Panc1 (cell line): ENCODE measurements at regions not wholly inside any gene's neighbourhood (a gene's known extent, or its start where the extent isn't known, plus 50 kb on each side); places are given as distances from the start of the nearest gene placed in this dataset.

Experiments used
- ATAC-seq: fragments of 200-7000 bp; cut with Tn5 transposase; 2 replicates; pipeline ENCODE4 v1.9.1; 2020; ENCODE audit warnings: mild to moderate bottlenecking, moderate library complexity
- BruUV-seq: library from RNA; stranded (reverse); fragments of 400-500 nt; replicated peaks from 2 replicates; lab custom pipeline; 2021; lab: Mats Ljungman, UMichigan
- CTCF ChIA-PET: fragments of 300-600 bp; sonication (Branson Sonifier 250); formaldehyde crosslinking; loops from one replicate; lab custom pipeline; 2022; ENCODE audit warnings: antibody characterized with exemption; lab: Charles Lee
- POLR2A ChIA-PET: fragments of 300-600 bp; sonication (Branson Sonifier 250); formaldehyde crosslinking; loops from one replicate; lab custom pipeline; 2022; ENCODE audit warnings: antibody characterized with exemption; lab: Charles Lee
- DNase-seq: peaks from one replicate; pipeline ENCODE4 v3.0.0-alpha.2; 2010; ENCODE audit warnings: low read depth, low spot score
- H3K27ac ChIP-seq: 2 replicates; pipeline ENCODE4 v1.5.1; 2011; ENCODE audit warnings: mild to moderate bottlenecking, low read length, inconsistent platforms
- H3K27me3 ChIP-seq: fragments of 200-500 bp; sonication (Bioruptor generic); 2 replicates; pipeline ENCODE4 v1.6.0; 2014; ENCODE audit warnings: low read length, inconsistent platforms; ENCODE audit not compliant: control insufficient read depth, insufficient read depth
- H3K36me3 ChIP-seq: fragments of 200-500 bp; sonication (Bioruptor generic); 2 replicates; pipeline ENCODE4 v1.5.1; 2014; ENCODE audit warnings: inconsistent platforms, mild to moderate bottlenecking, low read length, moderate library complexity; ENCODE audit not compliant: control insufficient read depth, insufficient read depth
- H3K4me1 ChIP-seq: 2 replicates; pipeline ENCODE4 v1.5.1; 2011; ENCODE audit warnings: inconsistent platforms, mild to moderate bottlenecking, low read length, moderate library complexity; ENCODE audit not compliant: control insufficient read depth, insufficient read depth
- H3K4me3 ChIP-seq, 2 experiments: 2 replicates each; pipeline ENCODE4 v1.5.1; 2011 to 2012; ENCODE audit warnings: low read depth in 2 of 2, low read length in 2 of 2, mild to moderate bottlenecking in 2 of 2, inconsistent platforms in 1 of 2, moderate library complexity in 1 of 2
- H3K9me3 ChIP-seq: fragments of 200-500 bp; sonication (Bioruptor generic); 2 replicates; pipeline ENCODE4 v1.5.1; 2014; ENCODE audit warnings: low read depth, mild to moderate bottlenecking, inconsistent platforms, low read length, moderate library complexity; ENCODE audit not compliant: control insufficient read depth, insufficient read depth
- CTCF ChIP-seq: fragments of 450-650 bp; IDR thresholded peaks from 2 replicates; pipeline ENCODE4 v1.5.1; 2017; ENCODE audit warnings: mild to moderate bottlenecking
- POLR2AphosphoS5 ChIP-seq: IDR thresholded peaks from 2 replicates; pipeline ENCODE4 v1.6.1; 2012; ENCODE audit warnings: mild to moderate bottlenecking, low read depth, low read length, moderate library complexity
- REST ChIP-seq, 2 experiments: IDR thresholded peaks; 2 replicates each; pipeline ENCODE4 v1.6.1; 2011 to 2012; ENCODE audit warnings: low read depth in 2 of 2, control low read depth in 1 of 2, low read length in 1 of 2, mild to moderate bottlenecking in 1 of 2, moderate library complexity in 1 of 2; ENCODE audit not compliant: insufficient read depth in 1 of 2
- SIN3A ChIP-seq: IDR thresholded peaks from 2 replicates; pipeline ENCODE4 v1.6.1; 2012; ENCODE audit warnings: low read depth, mild to moderate bottlenecking, low read length, moderate library complexity, borderline replicate concordance; ENCODE audit not compliant: insufficient read depth
- TCF7L2 ChIP-seq: IDR thresholded peaks from 2 replicates; pipeline ENCODE4 v1.6.1; 2011; ENCODE audit warnings: mild to moderate bottlenecking, low read depth, low read length, inconsistent platforms
- in situ Hi-C: cut with HindIII; loops from 2 replicates; pipeline ENCODE4 v1.10.0; 2016; ENCODE audit warnings: low sequenced_read_pairs, low pct_unique_long_range_greater_than_20kb
- intact Hi-C: fragments of 100-400 bp; cut with micrococcal nuclease; formaldehyde crosslinking; loops from one replicate; pipeline ENCODE4 v1.10.0; 2022; ENCODE audit not compliant: unreplicated experiment

- no peak for TF ChIP-seq TCF7L2
- no peak for TF ChIP-seq CTCF
- no peak for TF ChIP-seq POLR2AphosphoS5
- TF ChIP-seq SIN3A = no peak
- no peak for TF ChIP-seq REST (IDR thresholded peaks at IDR 0.05; ENCODE audit: insufficient read depth in 1 of 2, low read depth in 2 of 2, low read length in 1 of 2)
- Histone ChIP-seq H3K27me3 (no peaks in the 10 kb centered on the region), H3K9me3 (no peaks in the 10 kb centered on the region), H3K4me3 (no peak overlapping the region), H3K4me1 (no peaks in the 10 kb centered on the region), H3K27ac (no peak overlapping the region), H3K36me3 (no peaks in the 10 kb centered on the region)
- BruUV-seq = no TSS peak
- DNase-seq (no peak), ATAC-seq (no peak)
- ChIA-PET CTCF (no interaction called here), POLR2A (no interaction called here)
- intact Hi-C loops (no loop called here), in situ Hi-C loops (no loop called here)
Observed at GRCh38 chr4:79645942-79646341, 237.9 kb upstream of the GK2 start.

- ATAC-seq = no peak
- no peaks in the 10 kb centered on the region for H3K27me3 ChIP-seq
- H3K27ac ChIP-seq = no peak overlapping the region
- H3K9me3 ChIP-seq = no peaks in the 10 kb centered on the region
- ChIA-PET CTCF (no interaction called here), POLR2A (no interaction called here)
- no peak overlapping the region for H3K4me3 ChIP-seq
- no TSS peak for BruUV-seq
- intact Hi-C loops (no loop called here), in situ Hi-C loops (no loop called here)
- no peak for DNase-seq
- TF ChIP-seq CTCF (no peak), REST (IDR thresholded peaks at IDR 0.05; ENCODE audit: insufficient read depth in 1 of 2, low read depth in 2 of 2, low read length in 1 of 2) (no peak), POLR2AphosphoS5 (no peak), SIN3A (no peak), TCF7L2 (no peak)
- no peaks in the 10 kb centered on the region for H3K36me3 ChIP-seq
- no peaks in the 10 kb centered on the region for H3K4me1 ChIP-seq
Observed at GRCh38 chr4:79638735-79639134, 230.7 kb upstream of the GK2 start.
